Rectal smooth muscle tissue (tissue), 1 donor: ENCODE measurements at regions not wholly inside any gene's neighbourhood (a gene's known extent, or its start where the extent isn't known, plus 50 kb on each side); places are given as distances from the start of the nearest gene placed in this dataset.

Experiments
- H3K27ac ChIP-seq: one replicate; pipeline ENCODE4 v1.7.0; 2013; ENCODE audit warnings: low read depth, low read length, inconsistent platforms
- H3K27me3 ChIP-seq: one replicate; pipeline ENCODE4 v1.7.0; 2013; ENCODE audit warnings: low read length; ENCODE audit not compliant: control insufficient read depth, insufficient read depth
- H3K36me3 ChIP-seq: one replicate; pipeline ENCODE4 v1.7.0; 2013; ENCODE audit warnings: low read length; ENCODE audit not compliant: control insufficient read depth, insufficient read depth
- H3K4me1 ChIP-seq: one replicate; pipeline ENCODE4 v1.7.0; 2013; ENCODE audit warnings: low read length; ENCODE audit not compliant: control insufficient read depth, insufficient read depth
- H3K4me3 ChIP-seq: one replicate; pipeline ENCODE4 v1.7.0; 2013; ENCODE audit warnings: low read length
- H3K9ac ChIP-seq: one replicate; pipeline ENCODE4 v1.7.0; 2013; ENCODE audit warnings: low read length

DNA sequence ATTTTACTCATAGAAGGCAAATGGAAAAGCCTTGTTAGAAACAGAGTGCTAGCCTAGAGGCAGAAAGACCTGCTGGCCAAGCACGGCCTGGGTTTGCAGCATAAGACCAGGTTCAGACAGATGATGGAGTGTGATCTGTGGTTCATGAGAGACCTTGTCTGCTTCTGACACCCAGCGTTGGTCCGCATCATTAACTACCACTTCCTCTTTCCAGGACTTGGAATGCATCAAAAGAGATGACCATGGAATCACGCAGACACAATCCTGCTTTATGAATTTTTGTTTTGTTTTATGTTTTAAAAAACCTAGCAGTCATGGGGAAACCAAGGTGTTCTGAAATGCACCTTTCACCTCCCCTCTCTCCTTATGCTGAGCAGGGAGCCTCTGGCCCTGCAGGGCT is 76.8 kb upstream of the SYNDIG1 start:
- Histone ChIP-seq H3K4me1 (no peaks in the 10 kb centered on the region), H3K9ac (no peak overlapping the region), H3K27me3 (peaks cover 2% of the 10 kb centered on the region), H3K27ac (no peak overlapping the region), H3K4me3 (no peak overlapping the region), H3K36me3 (no peaks in the 10 kb centered on the region)

DNA sequence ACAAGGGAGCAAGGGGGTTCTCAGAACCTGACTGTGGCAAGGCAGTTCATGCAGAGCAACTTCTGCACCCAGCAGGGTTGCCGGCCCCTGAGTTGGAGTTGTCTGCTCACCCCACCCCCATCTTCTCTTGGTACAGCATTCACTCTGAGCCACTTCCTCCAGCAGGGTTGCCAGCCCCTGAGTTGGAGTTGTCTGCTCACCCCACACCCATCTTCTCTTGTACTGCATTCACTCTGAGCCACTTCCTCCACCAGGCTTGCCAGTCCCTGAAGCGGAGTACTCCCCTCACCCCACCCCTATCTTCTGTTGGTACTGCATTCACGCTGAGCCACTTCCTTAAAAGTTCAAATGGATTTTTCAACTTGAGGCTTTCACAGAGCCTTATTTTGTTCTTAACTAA is 79.7 kb upstream of the SYNDIG1 start:
- Histone ChIP-seq H3K27ac (no peak overlapping the region), H3K4me1 (no peaks in the 10 kb centered on the region), H3K4me3 (no peak overlapping the region), H3K36me3 (no peaks in the 10 kb centered on the region), H3K9ac (no peak overlapping the region), H3K27me3 (peaks cover 2% of the 10 kb centered on the region)

DNA sequence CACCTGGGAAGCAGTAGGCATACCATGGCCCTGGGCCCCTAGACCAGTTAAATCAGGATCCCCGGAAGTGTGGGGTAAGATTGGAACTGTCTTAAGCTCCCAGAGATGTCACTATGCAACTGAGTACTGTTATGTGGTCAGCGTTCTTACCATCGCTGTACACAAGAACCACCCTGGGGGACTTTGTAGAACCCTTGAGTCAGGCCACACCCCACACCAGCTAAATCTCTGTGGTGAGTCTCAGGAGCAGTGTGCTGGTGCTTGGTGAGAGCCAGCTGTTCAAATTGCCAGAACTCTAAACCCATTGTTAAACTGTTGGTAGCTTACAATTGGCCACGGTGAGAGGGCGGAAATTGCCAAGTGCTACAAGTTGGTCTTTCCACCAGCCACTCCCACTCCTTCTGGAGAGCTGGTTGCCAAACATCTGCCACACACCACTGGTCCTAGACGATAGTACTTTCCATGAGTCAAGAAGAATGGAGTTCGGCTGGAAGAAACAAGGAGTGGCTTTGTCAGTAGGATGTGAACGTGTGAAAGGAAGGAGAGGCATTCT is 80.5 kb upstream of the SYNDIG1 start:
- Histone ChIP-seq H3K36me3 (no peaks in the 10 kb centered on the region), H3K4me3 (no peak overlapping the region), H3K27ac (no peak overlapping the region)

DNA sequence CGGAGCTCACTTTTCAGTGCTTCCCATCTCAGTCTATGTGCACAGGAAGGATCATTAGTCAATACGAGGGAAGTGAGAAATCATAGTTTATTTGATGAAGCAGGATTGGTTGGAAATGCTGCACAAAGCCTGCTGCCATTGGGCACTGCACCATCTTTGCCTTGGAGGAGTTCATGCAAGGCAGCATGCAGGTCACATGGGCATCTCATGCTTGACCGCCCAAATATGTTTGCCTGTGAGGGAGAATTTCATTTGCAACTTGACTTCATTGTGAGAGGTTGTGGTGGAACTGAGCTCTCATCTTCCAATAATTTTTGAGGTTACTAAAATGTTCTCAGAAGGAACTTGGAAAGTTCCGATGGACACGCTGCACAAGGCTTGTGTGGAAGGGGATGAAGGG is 83.9 kb upstream of the SYNDIG1 start:
- Histone ChIP-seq H3K9ac (no peak overlapping the region), H3K4me1 (peaks cover 8% of the 10 kb centered on the region), H3K36me3 (no peaks in the 10 kb centered on the region), H3K27ac (no peak overlapping the region), H3K4me3 (no peak overlapping the region), H3K27me3 (no peaks in the 10 kb centered on the region)

More for the DNA sequence above, 80.5 kb upstream of the SYNDIG1 start:
- peaks cover 2% of the 10 kb centered on the region for H3K27me3 ChIP-seq
- H3K9ac ChIP-seq: no peak overlapping the region
- no peaks in the 10 kb centered on the region for H3K4me1 ChIP-seq

DNA sequence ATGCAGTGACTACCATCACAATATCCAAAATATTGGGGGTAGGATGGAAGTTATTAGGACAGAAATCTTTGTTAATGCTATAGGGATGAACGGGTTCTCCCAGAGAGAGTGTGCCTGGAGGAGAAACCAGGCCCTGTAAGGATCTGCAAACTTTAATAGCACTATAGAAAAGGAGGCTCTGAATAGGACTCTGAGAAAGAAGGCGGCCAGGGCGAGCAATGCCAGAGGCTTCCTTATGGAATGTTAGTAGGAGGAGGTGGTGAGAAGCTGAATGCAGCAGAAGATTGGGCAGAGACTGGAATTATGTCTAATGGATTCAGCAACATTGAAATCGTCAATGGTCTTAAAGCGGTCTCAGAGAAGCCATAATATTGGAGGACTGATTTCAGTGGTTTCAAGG is 84.6 kb upstream of the SYNDIG1 start:
- H3K4me3 ChIP-seq: no peak overlapping the region
- H3K36me3 ChIP-seq: no peaks in the 10 kb centered on the region
- H3K27ac ChIP-seq: no peak overlapping the region
- peaks cover 8% of the 10 kb centered on the region for H3K4me1 ChIP-seq
- H3K27me3 ChIP-seq: no peaks in the 10 kb centered on the region
- no peak overlapping the region for H3K9ac ChIP-seq

DNA sequence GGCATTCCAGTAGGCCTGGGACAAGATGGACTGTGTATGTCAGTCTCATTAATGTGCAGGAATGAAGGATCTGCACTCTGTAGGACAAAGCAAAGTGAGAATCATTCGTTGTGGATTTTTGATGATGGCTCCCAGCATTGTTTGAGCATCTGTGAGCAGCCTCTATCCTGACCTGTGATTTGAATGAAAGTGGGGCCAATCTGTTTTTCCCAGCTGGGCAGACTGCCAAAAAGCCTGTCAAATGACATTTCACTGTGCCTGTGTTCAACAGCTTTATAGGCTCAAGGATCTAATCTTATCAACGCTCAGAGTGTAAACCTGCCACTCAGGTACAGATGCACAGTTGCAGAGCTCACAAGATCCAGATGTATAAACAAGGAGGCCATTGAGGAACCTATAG is 86.7 kb upstream of the SYNDIG1 start:
- no peaks in the 10 kb centered on the region for H3K27me3 ChIP-seq
- H3K4me1 ChIP-seq: peaks cover 14% of the 10 kb centered on the region
- no peak overlapping the region for H3K9ac ChIP-seq
- no peak overlapping the region for H3K4me3 ChIP-seq
- H3K27ac ChIP-seq: no peak overlapping the region
- H3K36me3 ChIP-seq: no peaks in the 10 kb centered on the region

DNA sequence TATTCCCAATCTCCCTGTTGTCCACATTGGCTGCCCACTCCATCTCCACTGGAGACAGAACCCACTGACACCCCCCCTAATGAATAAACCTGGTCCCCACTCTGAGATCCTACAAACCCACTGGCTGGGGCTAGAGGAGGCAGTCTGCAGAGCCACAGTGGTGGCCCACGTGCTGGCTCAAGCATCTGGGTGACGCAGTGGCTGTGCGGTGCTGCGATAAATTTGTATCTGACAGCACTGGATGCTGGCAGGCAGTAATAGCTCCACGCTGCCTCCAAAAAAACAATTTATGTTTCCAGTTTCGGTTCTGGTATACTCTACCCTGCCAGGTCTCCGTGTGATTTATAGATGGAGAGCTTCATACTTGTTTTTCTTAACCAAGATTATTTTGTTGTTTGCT is 87.1 kb upstream of the SYNDIG1 start:
- H3K4me1 ChIP-seq: peaks cover 14% of the 10 kb centered on the region
- no peak overlapping the region for H3K9ac ChIP-seq
- H3K36me3 ChIP-seq: no peaks in the 10 kb centered on the region
- H3K27me3 ChIP-seq: no peaks in the 10 kb centered on the region
- no peak overlapping the region for H3K27ac ChIP-seq
- H3K4me3 ChIP-seq: no peak overlapping the region

DNA sequence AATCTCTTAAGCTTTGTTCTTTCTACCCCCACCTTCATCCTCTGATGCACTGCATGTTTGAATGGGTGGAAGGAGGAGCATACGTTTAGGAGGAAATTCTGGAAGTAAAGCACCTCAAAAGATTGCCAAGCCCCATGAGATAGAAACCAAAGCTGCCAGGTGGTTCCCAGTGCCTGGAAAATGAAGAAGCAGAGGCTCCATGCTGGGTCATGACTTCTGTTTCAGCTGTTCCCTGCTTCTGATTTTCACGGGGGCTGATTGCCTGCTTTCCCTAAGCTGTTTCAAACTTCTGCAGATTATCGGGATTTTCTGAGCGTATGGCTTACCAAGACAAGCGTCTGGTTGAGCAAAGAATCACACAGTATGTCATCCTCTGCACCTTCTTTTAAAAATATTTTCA is 87.5 kb upstream of the SYNDIG1 start:
- H3K27ac ChIP-seq: no peak overlapping the region
- H3K9ac ChIP-seq: no peak overlapping the region
- peaks cover 16% of the 10 kb centered on the region for H3K4me1 ChIP-seq
- H3K27me3 ChIP-seq: no peaks in the 10 kb centered on the region
- H3K36me3 ChIP-seq: no peaks in the 10 kb centered on the region
- no peak overlapping the region for H3K4me3 ChIP-seq

DNA sequence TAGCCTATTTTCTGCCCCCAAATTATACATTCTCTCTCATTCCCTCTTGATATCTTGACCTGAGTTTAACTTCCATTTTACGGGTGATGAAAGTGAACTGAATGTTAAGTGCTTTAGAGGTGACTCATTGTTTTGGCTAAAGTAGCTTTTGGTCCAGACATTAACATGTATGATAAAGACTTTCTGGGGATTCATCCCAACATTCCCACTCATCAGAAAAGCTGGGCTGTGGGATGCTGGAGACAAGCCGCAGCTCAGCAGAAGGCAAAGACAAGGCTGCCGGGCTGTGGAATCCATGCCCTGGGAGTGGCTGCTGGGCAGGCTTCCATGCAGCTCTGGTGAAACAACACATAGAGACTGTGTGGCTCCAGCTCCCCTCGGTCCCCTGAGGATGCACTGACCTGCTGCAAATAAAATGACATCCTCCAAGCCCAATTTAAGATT is 89.9 kb upstream of the SYNDIG1 start:
- H3K4me3 ChIP-seq: no peak overlapping the region

DNA sequence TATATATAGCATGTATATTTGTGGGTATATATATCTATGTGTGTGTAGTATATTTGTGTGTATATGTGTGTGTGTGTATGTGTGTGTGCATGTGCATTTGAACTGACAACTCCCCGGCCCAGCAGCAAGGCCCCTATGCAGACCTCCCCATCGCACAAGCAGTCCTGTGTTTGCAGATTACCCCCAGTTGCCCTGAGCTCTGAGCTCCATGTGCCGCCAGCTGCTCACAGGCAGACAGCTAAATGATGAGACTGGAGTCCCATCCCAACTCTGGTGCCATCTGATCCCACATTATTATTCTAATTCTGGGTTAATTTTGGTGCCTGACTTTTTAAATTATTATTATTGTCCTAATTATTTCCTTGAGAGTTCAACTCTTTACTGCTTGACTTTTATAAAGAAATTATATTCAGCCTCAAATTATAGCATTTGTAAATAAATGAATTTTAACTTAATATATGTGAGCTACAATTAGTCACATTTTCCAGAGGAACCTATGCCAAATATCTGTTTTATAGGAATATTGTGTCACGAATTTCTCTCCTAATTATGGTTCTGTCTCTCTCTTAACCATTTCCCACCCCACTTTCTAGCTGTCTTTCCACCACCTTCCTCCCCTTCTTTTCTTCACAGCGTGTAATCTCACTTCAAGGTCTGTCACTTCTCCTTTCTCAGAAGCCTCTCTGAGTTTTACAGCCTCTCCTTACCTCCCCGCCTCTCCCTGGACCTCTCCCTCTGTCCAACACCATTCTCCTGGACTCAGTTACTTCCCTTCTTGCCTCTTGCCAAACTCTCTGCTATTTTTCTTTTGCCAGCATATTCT is 90.6 kb upstream of the SYNDIG1 start:
- Histone ChIP-seq H3K4me1 (peaks cover 20% of the 10 kb centered on the region), H3K4me3 (no peak overlapping the region), H3K27me3 (no peaks in the 10 kb centered on the region), H3K36me3 (no peaks in the 10 kb centered on the region), H3K9ac (no peak overlapping the region), H3K27ac (peak overlapping the region; percentile 33)

More for the DNA sequence above, 89.9 kb upstream of the SYNDIG1 start:
- Histone ChIP-seq H3K27ac (peak overlapping the region; percentile 33), H3K9ac (no peak overlapping the region), H3K4me1 (peaks cover 20% of the 10 kb centered on the region), H3K36me3 (no peaks in the 10 kb centered on the region), H3K27me3 (no peaks in the 10 kb centered on the region)

DNA sequence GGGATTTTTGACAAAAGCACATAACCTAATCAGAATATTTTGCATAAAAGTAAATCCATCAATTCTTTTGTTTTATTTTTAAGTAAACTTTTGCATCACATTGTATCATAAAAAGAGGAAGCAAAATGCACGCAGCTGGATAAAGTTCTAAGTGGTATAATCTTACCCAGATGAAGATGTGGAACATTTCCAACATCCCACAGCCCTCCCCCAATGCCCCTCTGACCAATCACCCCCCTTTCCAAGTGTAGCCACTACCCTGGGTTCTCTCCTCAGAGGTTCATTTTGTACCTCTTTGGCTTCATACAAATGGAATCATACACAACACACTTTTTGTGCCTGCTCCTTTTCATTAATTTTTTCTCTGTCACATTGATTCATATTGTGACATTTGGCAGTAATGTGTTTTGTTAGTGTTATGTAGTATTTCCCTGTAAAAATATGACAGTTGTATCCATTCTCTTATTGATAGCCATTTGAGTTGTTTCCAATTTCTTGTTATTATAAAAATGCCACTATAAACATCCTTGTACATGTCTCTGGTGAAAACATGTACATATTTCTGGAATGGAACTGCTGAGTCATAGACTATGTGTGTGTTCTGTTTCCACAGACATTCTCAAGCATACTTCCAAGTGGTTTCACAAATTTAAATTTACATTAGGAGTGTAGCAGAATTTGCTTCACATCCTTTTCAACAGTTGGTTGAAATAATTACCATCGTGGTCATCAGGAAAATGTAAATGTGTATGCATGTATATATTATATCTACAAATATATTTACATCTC is 92.9 kb upstream of the SYNDIG1 start:
- H3K4me3 ChIP-seq: no peak overlapping the region

DNA sequence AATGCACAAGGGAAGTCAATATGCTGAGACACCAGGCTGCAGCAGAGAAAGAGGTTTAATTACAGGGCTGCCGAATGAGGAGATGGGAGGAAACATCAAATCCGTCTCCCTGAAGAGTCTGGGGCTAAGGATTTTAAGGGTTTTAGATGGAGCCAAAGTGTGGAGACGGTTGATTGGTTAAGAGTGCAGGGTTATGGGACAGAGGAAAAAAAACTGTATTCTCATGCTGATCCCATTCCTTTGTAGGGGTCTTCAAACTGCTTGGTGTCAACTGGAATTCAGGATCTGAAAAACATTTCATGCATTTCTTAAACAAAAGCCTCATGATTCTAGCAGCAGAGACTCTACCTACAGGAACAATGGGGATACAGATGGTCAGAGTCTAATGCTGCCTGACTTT is 96.1 kb upstream of the SYNDIG1 start:
- Histone ChIP-seq H3K27ac (no peak overlapping the region), H3K4me3 (no peak overlapping the region), H3K27me3 (no peaks in the 10 kb centered on the region), H3K4me1 (peaks cover 5% of the 10 kb centered on the region), H3K36me3 (no peaks in the 10 kb centered on the region), H3K9ac (no peak overlapping the region)

More for the DNA sequence above, 92.9 kb upstream of the SYNDIG1 start:
- Histone ChIP-seq H3K27me3 (no peaks in the 10 kb centered on the region), H3K4me1 (peaks cover 11% of the 10 kb centered on the region), H3K9ac (no peak overlapping the region), H3K27ac (no peak overlapping the region), H3K36me3 (no peaks in the 10 kb centered on the region)
